ENCODE measurements at regions not wholly inside any gene's neighbourhood (a gene's known extent, or its start where the extent isn't known, plus 50 kb on each side); places are given as distances from the start of the nearest gene placed in this dataset.

GRCh38 chr4:164614999-164615398, 138.9 kb upstream of the SMIM31 start:
- no peak overlapping the region for H3K4me3 ChIP-seq (ENCODE audit: low read depth, low read length)
- no peaks in the 10 kb centered on the region for H3K36me3 ChIP-seq (replicated peaks)
- TF ChIP-seq, protein P1, sequence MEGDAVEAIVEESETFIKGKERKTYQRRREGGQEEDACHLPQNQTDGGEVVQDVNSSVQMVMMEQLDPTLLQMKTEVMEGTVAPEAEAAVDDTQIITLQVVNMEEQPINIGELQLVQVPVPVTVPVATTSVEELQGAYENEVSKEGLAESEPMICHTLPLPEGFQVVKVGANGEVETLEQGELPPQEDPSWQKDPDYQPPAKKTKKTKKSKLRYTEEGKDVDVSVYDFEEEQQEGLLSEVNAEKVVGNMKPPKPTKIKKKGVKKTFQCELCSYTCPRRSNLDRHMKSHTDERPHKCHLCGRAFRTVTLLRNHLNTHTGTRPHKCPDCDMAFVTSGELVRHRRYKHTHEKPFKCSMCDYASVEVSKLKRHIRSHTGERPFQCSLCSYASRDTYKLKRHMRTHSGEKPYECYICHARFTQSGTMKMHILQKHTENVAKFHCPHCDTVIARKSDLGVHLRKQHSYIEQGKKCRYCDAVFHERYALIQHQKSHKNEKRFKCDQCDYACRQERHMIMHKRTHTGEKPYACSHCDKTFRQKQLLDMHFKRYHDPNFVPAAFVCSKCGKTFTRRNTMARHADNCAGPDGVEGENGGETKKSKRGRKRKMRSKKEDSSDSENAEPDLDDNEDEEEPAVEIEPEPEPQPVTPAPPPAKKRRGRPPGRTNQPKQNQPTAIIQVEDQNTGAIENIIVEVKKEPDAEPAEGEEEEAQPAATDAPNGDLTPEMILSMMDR (IDR thresholded peaks at IDR 0.05; ENCODE audit: low read depth, low read length, missing control alignments) = no peak
- no peak overlapping the region for H3K27ac ChIP-seq
- no peak for DNase-seq
- in situ Hi-C loops (cut with HindIII; ENCODE audit: low pct_ligation_motif_present, low sequenced_read_pairs) = no loop called here
- H3K27me3 ChIP-seq (replicated peaks) = no peaks in the 10 kb centered on the region

- Histone ChIP-seq H3K27ac (no peak overlapping the region), H3K27me3 (replicated peaks) (no peaks in the 10 kb centered on the region), H3K36me3 (replicated peaks) (no peaks in the 10 kb centered on the region), H3K4me3 (ENCODE audit: low read depth, low read length) (no peak overlapping the region)
- no peak for DNase-seq
- in situ Hi-C loops (cut with HindIII; ENCODE audit: low pct_ligation_motif_present, low sequenced_read_pairs) = no loop called here
- TF ChIP-seq, protein P1 (IDR thresholded peaks at IDR 0.05; ENCODE audit: low read depth, low read length, missing control alignments) = no peak
Observed at GRCh38 chr4:164615964-164616363, 138.0 kb upstream of the SMIM31 start.

DNA sequence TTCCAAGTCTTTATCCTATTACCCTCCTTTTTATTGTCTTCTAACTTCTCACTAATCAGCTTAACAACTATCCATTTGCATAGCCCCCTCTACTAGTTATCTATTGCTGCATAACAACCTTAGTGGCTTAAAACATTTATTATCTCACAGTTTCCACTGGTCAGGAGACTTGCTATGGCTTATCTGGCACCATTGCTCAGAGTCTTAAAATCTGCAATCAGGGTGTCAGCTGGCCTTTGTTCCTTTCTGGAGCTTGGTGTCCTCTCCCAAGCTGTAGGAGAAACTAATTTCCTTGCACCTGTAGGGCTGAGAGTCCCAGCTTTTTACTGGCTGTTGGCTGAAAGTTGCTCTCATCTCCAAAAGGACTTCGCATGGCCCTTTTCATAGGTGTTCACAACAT, 137.0 kb upstream of the SMIM31 start:
- Histone ChIP-seq H3K27ac (no peak overlapping the region), H3K4me3 (ENCODE audit: low read depth, low read length) (no peak overlapping the region), H3K36me3 (replicated peaks) (no peaks in the 10 kb centered on the region), H3K27me3 (replicated peaks) (no peaks in the 10 kb centered on the region)
- in situ Hi-C loops (cut with HindIII; ENCODE audit: low pct_ligation_motif_present, low sequenced_read_pairs) = no loop called here
- TF ChIP-seq, protein P1 (IDR thresholded peaks at IDR 0.05; ENCODE audit: low read depth, low read length, missing control alignments) = no peak
- DNase-seq = no peak

GRCh38 chr4:164617426-164617825, 136.5 kb upstream of the SMIM31 start:
- H3K27ac ChIP-seq = no peak overlapping the region
- in situ Hi-C loops (cut with HindIII; ENCODE audit: low pct_ligation_motif_present, low sequenced_read_pairs) = no loop called here
- no peaks in the 10 kb centered on the region for H3K27me3 ChIP-seq (replicated peaks)
- no peak overlapping the region for H3K4me3 ChIP-seq (ENCODE audit: low read depth, low read length)
- TF ChIP-seq, protein P1 (IDR thresholded peaks at IDR 0.05; ENCODE audit: low read depth, low read length, missing control alignments) = no peak
- no peaks in the 10 kb centered on the region for H3K36me3 ChIP-seq (replicated peaks)
- DNase-seq = no peak

DNA sequence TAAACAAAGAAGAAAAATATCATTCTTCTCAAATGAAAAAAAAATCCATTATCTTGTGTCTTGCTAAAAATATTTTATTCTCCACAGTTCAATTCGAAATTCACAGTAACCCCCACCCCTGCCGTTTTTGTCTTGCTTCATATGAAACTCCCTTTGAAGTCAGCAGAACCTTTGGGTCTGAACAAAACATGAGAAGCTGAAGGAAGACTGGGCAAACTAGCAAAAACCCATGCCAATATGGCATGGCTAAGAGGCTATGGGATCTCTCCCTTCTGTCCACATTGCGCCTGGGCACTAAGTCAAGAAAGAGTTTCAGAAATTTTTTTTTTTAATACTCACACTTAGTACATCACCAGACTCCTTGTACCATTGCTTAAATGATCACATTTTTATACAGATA, 136.0 kb upstream of the SMIM31 start:
- H3K4me3 ChIP-seq (ENCODE audit: low read depth, low read length) = no peak overlapping the region
- H3K27ac ChIP-seq = no peak overlapping the region
- TF ChIP-seq, protein P1 (IDR thresholded peaks at IDR 0.05; ENCODE audit: low read depth, low read length, missing control alignments) = no peak
- in situ Hi-C loops (cut with HindIII; ENCODE audit: low pct_ligation_motif_present, low sequenced_read_pairs) = no loop called here
- no peak for DNase-seq
- no peaks in the 10 kb centered on the region for H3K27me3 ChIP-seq (replicated peaks)
- no peaks in the 10 kb centered on the region for H3K36me3 ChIP-seq (replicated peaks)

DNA sequence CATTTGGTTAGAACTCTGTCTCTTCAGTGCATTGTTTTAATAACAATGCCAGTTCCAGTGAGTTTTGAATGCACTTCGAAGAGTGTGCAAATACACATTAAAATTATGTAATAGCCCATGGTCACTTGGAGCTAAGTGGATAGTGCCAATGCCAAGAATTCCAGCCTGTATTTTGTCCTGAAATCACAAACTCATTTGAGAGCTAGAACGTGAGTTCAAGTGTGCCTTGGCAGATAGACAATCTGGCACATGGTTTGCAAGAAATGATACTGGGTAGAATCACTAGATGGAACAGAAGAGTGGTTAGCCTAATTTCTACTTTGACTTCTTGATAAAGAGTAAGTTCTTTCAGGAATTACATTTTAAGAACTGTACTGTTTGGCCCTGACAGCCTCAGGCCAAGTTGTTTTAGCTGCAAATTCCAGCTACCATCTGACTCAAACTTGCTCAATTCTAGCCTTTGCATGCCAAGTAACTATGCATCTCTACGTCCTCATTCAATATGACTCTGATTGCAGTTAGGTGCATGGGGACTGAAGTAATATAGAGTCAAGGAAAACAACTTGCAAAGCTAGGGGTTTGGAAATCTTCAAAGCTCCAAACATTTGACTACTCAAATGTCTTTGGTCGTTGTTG, 131.9 kb upstream of the SMIM31 start:
- Histone ChIP-seq H3K27me3 (replicated peaks) (no peaks in the 10 kb centered on the region), H3K27ac (no peak overlapping the region), H3K4me3 (ENCODE audit: low read depth, low read length) (no peak overlapping the region), H3K36me3 (replicated peaks) (no peaks in the 10 kb centered on the region)
- TF ChIP-seq, protein P1 (IDR thresholded peaks at IDR 0.05; ENCODE audit: low read depth, low read length, missing control alignments) = no peak
- in situ Hi-C loops (cut with HindIII; ENCODE audit: low pct_ligation_motif_present, low sequenced_read_pairs) = no loop called here
- no peak for DNase-seq
